ENCODE measurements at regions not wholly inside any gene's neighbourhood (a gene's known extent, or its start where the extent isn't known, plus 50 kb on each side); places are given as distances from the start of the nearest gene placed in this dataset.
"Not testable (repeated sequence)": the region's sequence is repeated elsewhere in the genome, so short reads cannot be mapped to it uniquely, and the experiment has no call there.

DNA sequence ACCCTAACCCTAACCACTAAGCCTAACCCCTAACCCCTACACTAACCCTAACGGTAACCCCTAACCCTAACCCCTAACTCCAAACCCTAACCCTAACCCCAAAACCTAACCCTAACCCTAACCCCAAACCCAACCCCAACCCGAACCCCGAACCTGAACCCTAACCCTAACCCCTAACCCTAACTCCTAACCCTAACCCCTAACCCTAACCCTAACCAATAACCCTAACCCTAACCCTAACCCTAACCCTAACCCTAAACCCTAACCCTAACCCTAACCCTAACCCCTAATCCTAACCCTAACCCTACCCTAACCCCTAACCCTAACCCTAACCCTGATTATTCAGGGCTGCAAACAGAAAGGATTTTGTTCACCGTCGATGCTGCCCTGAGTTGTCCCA is 144.6 kb upstream of the DUSP22 start:
- not testable (repeated sequence) for DNase-seq

DNA sequence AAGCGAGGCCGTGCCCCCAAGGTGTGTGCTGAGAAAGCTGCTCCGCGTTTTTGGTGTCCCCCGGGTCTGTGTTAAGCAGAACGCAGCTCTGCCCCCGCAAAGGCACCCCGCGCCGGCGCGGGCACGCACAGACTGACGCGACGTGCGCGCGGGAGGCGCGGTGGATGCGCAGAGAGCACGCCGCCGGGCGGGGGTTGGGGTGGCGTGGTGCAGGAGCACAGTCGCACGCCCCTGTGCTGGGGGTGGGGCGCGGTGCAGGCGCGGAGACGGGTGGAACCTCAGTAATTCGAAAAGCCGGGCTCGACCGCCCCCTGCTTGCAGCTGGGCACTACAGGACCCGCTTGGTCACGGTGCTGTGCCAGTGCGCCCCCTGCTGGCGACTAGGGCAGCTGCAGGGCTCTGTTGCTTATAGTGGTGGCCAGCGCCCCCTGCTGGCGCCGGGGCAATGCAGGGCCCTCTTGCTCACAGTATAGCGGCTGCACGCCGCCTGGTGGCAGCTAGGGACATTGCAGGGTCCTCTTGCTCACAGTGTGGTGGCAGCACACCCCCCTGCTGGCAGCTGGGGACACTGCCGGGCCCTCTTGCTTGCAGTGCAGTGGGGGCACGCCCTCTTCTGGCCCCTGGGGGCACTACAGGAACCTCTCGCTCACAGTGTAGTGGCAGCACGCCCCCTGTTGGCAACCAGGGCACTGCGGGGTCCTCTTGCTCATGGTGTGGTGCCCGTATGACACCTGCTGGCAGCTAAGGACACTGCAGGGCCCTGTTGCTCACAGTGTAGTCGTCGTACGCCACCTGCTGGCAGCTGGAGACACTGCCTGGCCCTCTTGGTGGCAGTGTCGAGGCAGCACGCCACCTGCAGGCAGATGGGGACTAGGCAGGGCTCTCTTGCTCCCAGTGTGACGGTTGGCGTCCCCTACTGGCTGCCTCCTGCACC is 144.0 kb upstream of the DUSP22 start:
- DNase-seq, result peak; percentile 45 to 55

DNA sequence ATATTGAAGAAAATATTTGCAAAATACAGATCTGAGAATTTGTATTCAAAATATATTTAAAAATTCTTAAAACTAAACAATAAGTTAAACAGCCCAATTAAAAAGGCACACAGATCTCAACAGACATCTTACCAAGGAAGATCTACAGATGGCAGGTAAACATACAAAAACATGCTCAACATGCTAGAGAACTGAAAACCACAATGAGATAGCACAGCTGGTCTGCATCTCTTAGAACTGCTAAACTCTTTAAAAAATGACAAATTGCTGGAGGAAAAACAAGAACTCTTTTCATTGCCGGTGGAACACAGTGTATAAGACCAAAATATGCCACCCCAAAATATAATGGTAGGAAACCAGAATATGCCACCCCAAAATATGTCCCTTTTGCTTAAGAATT is 142.1 kb upstream of the DUSP22 start:
- DNase-seq, result not testable (repeated sequence)

DNA sequence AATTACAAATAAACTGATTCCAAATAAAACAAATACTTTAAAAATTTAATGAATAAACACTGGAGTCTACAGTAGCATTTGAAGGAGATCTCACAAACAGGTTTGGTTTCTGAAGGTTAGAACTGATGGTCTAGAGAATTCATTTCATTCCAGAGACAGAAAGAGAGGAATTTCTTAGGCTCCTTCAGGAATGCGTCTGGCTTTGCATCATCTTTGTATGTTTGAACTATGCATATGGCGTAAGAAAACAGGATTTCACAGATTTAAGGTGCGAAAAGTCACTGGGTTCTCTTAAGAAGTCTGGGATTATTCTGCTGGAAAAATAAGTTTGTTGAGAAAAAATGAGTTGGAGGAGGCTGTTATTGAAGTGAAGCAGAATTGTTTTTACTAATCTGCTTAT is 139.9 kb upstream of the DUSP22 start:
- DNase-seq, result not testable (repeated sequence)

DNA sequence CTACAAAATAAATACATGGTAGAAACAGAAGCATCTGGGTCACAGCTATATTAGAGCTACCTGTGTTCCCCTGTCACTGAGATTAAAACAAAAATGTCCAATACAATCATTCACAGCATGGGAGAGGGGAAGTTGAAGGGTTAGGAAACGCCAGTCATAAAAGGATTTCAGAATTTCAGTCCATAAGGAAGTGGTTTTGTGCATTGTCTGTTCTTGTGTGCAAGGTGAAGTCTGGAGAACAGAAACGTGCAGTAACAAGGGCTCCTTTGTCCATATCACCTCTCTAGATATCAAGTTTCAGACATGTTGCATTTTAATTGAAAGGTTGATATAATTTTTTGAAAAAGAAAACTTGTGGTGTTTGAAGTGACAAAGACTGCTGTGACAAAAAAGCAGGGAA is 139.3 kb upstream of the DUSP22 start:
- DNase-seq, result not testable (repeated sequence)

DNA sequence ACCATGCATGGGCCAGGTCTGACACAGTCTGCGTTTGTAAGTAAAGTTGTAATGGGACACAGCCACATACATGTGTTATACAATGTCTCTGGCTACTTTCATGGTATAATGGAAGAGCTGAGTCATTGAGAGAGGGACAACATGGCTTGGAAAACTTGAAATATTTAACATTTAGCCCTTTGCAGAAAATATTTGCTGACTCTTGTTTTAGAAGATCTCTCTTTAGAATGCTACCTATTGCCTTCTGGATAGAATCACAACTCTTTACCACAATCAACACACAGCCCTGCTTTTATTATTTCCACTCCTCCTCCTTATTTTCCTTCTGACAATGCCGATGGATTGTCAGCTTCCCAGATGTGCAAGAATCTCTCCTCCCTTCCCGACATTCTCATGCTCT is 138.4 kb upstream of the DUSP22 start:
- DNase-seq, result not testable (repeated sequence)

DNA sequence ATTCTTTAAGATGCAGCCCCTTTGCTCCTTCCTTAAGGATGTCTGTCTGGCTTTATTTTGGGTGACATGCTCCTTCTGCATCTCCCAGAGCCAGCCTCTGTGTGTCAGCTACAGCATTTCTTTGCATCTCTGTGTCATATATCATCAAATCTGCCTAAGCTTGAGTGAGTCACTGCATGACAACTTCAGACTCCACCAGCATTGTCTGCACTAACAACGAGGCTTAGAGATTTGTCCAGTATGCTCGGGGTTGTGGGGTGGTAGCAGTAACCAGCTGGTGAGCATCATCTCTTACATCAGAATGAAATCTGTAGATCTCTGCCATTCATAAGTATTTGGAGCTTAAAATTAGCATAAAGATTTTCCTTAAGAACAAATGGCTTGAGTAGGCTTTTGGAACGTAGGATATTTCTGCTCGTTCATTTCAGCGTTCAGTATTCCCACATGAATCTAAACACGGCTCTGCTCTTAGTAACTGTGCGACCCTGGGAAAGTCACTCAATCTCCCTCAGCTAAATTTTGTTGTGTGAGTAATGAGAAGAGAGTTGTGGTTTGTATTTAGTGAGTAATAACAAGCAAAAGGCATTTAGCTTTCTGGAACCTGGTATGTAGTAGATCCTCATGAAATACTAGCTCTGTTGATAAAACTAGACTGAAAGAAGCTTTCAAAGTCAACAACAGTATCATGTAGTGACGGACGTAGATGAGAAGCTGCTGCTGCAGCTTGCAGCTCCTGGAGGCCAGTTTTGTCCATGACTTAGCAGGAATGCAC is 137.8 kb upstream of the DUSP22 start:
- not testable (repeated sequence) for DNase-seq

DNA sequence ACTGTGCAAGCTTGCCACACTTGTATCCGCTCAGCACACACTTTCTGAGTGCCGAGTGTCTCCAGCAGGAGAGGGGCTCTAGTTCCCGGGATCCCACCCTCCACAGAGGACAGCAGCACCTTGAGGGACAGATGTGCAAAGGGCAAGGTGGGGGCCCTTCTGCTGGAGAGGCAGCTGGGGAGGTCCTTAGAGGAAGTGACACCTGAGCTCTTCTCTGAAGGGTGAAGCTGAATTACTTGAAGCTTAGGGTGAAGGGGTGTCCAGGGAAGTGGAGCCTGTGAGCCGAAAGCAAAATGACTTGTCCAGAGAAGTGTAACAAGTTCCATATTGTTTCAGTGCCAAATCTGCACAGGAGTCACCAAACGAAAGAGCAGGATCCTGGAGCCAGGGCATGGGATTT is 136.3 kb upstream of the DUSP22 start:
- no peak for DNase-seq

DNA sequence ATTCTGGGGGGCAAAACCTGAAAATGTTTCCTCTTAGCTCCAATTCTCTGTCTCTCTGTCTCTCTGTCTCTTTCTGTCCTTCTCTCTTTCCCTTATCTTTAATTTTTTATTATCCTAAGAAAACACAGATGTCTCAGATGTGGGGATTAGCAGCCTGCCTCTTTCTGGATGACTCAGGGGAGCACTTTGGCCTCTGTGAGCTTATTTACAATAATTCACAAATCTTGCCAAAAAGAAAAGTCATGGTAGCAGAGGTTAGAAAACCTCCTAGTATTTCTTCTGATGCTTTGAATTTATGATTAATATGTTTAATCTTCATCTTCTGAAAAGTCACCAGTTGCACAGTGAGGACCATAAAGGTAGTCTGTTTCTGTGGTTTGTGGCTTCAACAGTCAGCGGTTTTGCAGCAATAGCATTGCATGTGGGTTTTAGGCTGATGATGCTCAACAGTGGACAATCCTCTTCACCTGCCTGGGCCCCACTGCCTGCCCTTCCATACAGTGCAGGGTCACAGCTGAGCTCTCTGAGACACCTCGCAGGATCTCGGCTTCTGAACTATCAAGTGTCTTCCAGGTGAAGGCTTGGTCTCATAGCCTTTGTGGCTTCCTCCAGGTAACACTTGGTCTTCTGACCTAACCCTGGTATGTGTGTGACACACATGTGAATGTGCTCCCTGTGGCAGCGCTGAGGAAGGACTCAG is 135.7 kb upstream of the DUSP22 start:
- DNase-seq, result not testable (repeated sequence)

DNA sequence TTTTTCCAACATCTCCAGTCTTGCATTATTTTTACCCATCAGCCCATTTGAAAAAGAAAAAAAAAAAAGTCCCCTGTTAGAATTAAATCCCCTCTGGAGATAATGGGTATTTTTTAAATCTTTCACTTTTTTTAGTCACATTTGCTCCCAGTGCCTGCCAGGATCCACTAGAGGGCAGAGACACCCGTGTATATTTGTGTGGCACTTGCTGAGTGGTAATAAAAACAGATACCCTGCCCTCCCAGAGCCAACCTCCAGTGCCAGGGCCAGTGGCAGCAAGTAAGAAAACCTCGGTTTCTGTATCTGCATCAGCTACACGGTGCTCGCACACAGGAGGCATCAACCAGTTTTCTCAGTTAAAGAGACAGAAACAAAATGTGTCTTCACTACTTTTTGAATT is 135.1 kb upstream of the DUSP22 start:
- not testable (repeated sequence) for DNase-seq

DNA sequence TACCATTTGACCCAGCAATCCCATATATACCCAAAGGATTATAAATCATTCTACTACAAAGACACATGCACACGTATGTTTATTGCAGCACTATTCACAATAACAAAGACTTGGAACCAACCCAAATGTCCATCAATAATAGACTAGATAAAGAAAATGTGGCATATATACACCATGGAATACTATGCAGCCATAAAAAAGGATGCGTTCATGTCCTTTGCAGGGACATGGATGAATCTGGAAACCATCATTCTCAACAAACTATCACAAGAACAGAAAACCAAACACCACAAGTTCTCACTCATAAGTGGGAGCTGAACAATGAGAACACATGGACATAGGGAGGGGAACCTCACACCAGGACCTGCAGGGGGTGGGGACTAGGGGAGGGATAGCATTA is 130.6 kb upstream of the DUSP22 start:
- not testable (repeated sequence) for DNase-seq

DNA sequence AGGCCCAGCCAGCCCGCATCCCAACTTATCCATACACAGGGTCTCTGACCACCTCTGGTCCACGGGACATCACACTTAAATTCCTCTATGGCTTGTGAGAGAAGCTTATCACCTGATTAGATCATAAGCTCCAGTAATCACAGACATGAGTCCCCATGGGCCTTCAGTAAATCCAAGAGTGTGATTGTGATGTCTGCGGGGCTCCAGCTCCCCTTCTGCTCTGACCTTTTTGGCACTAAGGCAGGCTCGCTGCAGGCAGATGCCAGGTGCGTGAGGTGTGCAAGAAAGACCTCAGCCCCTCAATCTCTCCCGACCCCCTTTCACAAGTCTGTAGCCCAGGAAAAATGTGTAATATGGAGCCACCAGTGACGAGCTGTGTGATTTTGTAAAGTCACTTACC is 127.6 kb upstream of the DUSP22 start:
- no peak for DNase-seq

DNA sequence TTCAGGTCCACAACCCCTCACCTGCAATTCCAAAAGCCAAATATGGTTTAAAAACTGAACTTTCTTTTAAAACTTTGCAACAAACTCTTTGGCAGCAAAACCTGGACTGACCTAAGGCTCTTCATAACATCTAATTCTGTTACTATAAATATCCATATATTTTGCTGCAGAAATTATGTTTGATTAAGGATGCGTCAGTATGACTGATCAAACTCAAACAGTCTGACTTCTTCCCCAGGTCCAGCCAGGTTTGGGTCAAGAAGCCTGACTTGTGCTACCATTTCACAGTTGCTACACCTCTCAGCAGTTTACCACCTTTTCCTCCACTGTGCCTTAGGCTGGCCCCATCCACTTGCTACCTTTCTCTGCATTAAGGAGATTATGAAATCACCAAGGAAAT is 127.0 kb upstream of the DUSP22 start:
- no peak for DNase-seq

DNA sequence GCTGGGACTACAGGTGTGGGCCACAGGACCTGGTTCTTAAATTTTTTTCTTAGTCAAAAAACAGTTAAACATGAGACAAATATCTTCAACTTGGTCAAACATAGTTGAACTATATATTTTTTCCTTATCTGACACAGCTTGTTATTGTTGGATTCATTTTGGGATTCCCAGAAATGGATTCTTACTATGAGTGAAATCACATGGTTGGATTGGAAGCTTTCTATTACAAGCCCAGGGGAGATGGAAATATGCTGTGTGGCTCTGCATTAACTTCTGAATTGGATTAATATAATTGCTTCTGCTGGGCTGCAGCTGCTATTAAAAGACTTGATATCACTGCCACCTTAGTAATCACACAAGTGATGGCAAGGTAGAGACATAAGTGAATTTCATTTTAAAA is 126.4 kb upstream of the DUSP22 start:
- no peak for DNase-seq

DNA sequence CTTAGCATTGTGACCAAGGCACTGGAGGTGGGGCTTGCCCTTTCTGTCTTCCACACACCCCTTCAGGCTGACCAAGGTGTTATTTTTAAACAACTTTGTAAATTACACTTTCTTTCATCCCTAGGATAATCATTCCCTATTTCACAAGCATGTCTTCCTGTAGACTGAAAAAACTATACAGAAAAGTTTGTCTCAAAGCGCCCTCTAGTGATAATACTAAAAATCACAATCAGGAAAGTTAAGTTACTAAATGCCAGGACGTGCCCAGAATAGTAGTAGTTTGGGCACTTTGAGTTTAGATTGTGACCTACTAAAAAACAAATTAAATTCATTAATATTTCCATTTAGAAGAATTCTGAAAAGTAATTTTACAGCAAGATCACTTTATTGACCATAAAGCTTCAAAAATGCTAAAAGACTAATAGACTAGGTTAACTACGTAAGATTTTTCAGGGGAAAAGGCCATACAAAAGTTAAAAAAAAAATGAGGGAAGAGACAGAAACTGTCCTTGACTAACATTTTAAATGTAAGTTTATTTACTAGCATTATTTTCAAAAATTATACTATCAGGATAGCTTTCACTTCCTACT is 123.3 kb upstream of the DUSP22 start:
- peak in 1 of 2 experiments; percentile 45 for DNase-seq

DNA sequence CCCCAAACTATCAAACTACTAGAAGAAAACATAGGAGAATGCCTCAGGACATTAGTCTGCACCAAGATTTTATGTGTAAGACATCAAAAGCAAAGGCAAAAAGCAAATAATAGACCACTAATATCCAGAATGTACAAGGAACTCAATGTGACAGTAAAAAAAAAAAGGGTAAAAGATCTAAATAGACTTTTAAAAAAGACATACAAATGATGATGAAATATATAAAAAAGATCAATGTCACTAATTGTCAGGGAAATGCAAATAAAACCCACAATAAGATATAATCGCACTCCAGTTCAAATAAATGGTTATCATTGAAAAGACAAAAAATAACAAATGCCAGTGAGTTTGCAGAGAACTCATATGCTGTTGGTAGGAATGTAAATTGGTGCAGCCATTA is 118.3 kb upstream of the DUSP22 start:
- no peak for DNase-seq

DNA sequence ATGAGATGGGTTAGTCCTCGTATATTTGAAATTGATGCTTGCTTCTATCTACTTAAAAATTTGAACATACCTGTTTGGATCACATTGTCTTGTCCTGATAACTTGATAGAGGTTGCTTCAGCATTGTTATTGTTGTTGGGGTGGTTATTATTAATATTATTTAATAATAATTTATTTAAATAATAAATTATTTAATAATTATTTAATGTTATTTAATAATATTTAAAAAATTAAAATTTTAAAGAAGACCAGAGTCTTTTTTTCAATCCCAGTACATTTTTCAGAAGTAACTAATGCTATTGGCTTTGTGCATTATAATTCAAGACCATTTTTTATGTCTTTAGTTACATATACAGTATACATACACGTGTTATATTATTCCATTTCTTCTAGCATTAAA is 116.6 kb upstream of the DUSP22 start:
- no peak for DNase-seq

DNA sequence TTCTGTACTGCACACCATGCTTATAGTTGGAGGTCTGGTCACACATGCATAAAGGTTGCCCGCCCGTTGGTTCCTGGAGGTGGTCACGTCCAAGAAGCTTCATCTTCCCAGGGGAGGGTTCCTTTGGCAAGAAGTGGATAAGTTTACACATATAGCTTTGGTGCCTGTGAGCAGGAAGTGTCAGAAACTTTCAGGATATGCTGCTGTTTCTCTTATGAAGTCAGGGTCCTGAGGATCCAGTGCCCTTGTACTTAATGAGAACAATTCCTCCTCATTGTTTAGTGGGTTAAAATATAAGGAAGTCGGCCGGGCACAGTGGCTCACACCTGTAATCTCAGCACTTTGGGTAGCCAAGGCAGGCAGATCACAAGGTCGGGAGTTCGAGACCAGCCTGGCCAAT is 115.5 kb upstream of the DUSP22 start:
- no peak for DNase-seq

DNA sequence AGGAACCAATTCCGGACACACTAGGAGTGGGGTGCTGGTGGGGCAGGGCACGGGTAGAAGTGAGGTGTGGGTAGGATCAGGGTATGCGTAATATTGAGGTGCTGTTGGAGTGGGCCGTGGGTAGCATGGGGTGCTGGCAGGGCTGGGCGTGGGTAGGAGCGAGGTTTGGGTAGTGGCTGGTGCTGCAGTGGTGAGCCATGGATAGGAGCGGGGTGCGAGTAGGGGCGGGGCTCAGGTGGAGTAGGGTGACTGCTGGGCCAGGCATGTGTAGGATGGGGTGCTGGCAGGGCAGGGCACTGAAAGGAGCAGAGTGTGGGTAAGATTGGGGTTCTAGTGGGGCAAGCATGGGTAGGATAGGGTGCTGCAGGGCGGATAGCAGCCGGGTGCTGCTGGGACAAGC is 114.2 kb upstream of the DUSP22 start:
- DNase-seq, result no peak

DNA sequence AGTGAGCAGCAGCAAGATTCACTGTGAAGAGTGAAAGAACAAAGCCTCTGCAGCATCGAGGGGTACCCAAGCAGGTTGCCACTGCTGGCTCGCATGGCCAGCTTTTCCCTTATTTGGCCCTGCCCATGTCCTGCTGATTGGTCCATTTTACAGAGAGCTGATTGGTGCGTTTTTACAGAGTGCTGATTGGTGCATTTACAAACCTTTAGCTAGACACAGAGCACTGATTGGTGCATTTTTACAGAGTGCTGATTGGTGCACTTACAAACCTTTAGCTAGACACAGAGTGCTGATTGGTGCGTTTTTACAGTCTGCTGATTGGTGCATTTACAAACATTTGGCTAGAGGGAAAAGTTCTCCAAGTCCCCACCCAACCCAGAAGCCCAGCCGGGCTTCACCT is 113.4 kb upstream of the DUSP22 start:
- DNase-seq, result not testable (repeated sequence)

DNA sequence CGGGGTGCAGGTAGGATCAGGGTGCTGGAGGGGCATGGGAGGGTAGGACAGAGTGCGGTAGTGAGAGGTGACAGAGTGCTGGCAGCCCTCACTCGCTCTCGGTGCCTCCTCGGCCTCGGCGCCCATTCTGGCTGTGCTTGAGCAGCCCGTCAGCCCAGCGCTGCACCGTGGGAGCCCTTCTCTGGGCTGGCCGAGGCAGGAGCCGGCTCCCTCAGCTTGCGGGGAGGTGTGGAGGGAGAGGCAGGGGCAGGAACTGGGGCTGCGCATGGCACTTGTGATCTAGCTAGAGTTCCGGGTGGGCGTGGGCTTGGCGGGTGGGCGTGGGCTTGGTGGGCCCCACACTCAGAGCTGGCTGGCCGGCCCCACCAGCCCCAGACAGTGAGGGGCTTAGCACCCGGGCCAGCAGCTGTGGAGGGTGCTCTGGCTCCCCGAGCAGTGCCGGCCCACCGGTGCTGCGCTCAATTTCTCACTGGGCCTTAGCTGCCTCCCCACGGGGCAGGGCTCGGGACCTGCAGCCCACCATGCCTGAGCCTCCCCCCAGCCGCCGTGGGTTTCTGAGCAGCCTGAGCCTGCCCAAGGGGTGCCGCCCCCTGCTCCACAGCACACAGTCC is 112.8 kb upstream of the DUSP22 start:
- no peak for DNase-seq

DNA sequence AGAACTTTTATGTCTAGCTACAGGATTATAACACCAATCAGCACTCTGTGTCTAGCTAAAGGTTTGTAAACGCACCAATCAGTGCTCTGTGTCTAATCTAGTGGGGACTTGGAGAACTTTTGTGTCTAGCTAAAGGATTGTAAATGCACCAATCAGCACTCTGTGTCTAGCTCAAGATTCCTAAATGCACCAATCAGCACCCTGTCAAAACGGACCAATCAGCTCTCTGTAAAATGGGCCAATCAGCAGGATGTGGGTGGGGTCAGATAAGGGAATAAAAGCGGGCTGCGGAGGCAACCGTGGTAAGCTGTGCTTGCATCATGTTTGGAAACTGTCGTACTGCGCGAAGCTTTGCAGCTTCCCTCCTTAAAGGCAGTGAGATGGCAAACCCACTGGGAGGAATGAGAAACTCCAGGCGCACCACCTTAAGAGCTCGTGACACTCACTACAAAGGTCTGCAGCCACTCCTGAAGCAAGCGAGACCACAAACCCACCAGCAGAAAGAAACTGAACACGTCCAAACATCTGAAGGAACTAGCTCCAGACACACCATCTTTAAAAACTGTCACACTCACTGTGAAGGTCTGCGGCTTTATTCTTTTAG is 112.1 kb upstream of the DUSP22 start:
- not testable (repeated sequence) for DNase-seq
